CD4-positive, alpha-beta T cell (primary cell): ENCODE measurements at regions not wholly inside any gene's neighbourhood (a gene's known extent, or its start where the extent isn't known, plus 50 kb on each side); places are given as distances from the start of the nearest gene placed in this dataset.

Experiments
- ATAC-seq: fragments of 200-7000 bp; cut with Tn5 transposase; one replicate; pipeline ENCODE4 v1.10.0; 2022; ENCODE audit warnings: mild to moderate bottlenecking; ENCODE audit not compliant: poor library complexity
- CTCF ChIA-PET: fragments of 350-600 bp; sonication (Branson Sonifier 250); formaldehyde crosslinking; loops from one replicate; lab custom pipeline; 2021; ENCODE audit warnings: antibody characterized with exemption, inconsistent platforms; lab: Charles Lee
- POLR2A ChIA-PET: fragments of 350-600 bp; sonication (Branson Sonifier 250); formaldehyde crosslinking; loops from one replicate; lab custom pipeline; 2021; ENCODE audit warnings: antibody characterized with exemption, inconsistent platforms; lab: Charles Lee
- DNase-seq, 14 experiments: peaks; one replicate each; pipeline ENCODE4 v3.0.0-alpha.2; 2013 to 2020; ENCODE audit warnings: mixed read lengths in 2 of 14
- H3K27ac ChIP-seq, 2 donors: one replicate each; pipeline versions ENCODE4 v1.5.1 to v1.7.0; 2013; ENCODE audit warnings: low read length in 2 of 2, low read depth in 1 of 2, mild to moderate bottlenecking in 1 of 2
- H3K27me3 ChIP-seq, 2 experiments: 1 replicate in 1 of 2; 2 replicates in 1 of 2; pipeline versions ENCODE4 v1.6.1 to v1.7.0; 2013; ENCODE audit warnings: low read length in 2 of 2, control low read depth in 1 of 2, mild to moderate bottlenecking in 1 of 2, moderate library complexity in 1 of 2; ENCODE audit not compliant: insufficient read depth in 2 of 2, control insufficient read depth in 1 of 2
- H3K36me3 ChIP-seq: one replicate; pipeline ENCODE4 v1.6.1; 2013; ENCODE audit warnings: low read length, control low read depth; ENCODE audit not compliant: insufficient read depth
- H3K4me1 ChIP-seq: one replicate; pipeline ENCODE4 v1.6.1; 2013; ENCODE audit warnings: low read length, control low read depth; ENCODE audit not compliant: insufficient read depth
- H3K4me3 ChIP-seq: one replicate; pipeline ENCODE4 v1.5.1; 2013; ENCODE audit warnings: mild to moderate bottlenecking, low read length, moderate library complexity
- H3K9me3 ChIP-seq, 2 experiments: 1 replicate in 1 of 2; 2 replicates in 1 of 2; pipeline versions ENCODE4 v1.6.1 to v1.7.0; 2013; ENCODE audit warnings: low read length in 2 of 2, mild to moderate bottlenecking in 2 of 2, control low read depth in 1 of 2, moderate library complexity in 1 of 2; ENCODE audit not compliant: control insufficient read depth in 1 of 2, insufficient read depth in 1 of 2
- H3K27ac Mint-ChIP-seq: one replicate; pipeline ENCODE4 v1.8.0; 2020; ENCODE audit warnings: mixed read lengths
- H3K27me3 Mint-ChIP-seq: one replicate; pipeline ENCODE4 v1.8.0; 2021; ENCODE audit warnings: mixed read lengths
- H3K36me3 Mint-ChIP-seq: one replicate; pipeline ENCODE4 v1.8.0; 2021; ENCODE audit warnings: low read depth, mixed read lengths
- H3K4me1 Mint-ChIP-seq: one replicate; pipeline ENCODE4 v1.8.0; 2021; ENCODE audit warnings: low read depth, mixed read lengths
- H3K4me3 Mint-ChIP-seq: one replicate; pipeline ENCODE4 v1.8.0; 2020; ENCODE audit warnings: mild to moderate bottlenecking, mixed read lengths
- H3K9me3 Mint-ChIP-seq: one replicate; pipeline ENCODE4 v1.8.0; 2020; ENCODE audit warnings: mixed read lengths
- intact Hi-C, 2 experiments: fragments of 100-400 bp; cut with DNase I in 1 of 2; cut with micrococcal nuclease in 1 of 2; formaldehyde crosslinking; loops; one replicate each; pipeline versions ENCODE4 v1.15.1 to v1.9.0; 2023 to 2025; cut with DNase I, micrococcal nuclease
- TF ChIP-seq, protein P1 (sequence below): fragments of 200-600 bp; IDR thresholded peaks from one replicate; pipeline ENCODE4 v1.8.0; 2022; ENCODE audit warnings: antibody characterized with exemption, mild to moderate bottlenecking

DNA sequence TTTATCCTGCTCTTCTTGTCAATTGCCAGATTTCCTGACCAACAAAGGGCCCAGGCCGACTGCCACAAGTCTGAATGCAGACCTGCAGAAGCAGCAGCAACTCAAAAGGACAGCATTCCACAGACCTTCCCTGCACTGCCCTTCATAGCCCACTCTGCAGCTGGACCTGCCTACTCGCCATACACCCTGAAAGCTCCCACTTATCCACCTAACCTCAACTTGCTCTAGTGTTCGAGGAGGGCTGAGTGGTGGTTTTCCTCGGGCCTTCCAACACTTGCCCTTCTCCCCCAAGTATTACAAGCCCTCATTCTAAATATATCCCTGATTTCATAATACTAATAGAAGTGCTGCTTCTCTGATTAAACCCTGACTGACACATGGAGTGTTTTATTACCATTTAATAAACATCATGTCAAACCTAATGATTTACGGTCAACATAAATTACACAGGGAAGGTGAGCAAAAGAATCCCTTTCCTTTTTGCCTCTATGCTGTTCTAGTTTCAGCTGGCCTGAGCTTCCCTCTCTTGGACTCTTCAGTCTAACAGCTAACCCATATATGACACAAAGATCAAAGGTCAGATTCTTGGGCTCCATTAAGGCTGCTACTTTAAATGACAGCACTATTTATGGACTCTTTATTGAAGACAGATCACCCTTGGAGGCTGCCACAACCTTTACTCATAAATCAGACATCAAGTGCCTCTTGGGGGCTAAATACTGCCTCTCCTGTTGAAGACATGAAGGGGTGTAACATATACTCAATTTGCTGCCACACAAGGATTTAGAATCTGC is 1546.9 kb upstream of the TMEM132C start:
- Mint-ChIP-seq H3K4me1 (no peaks in the 10 kb centered on the region), H3K27me3 (peaks cover 13% of the 10 kb centered on the region), H3K9me3 (peaks cover 14% of the 10 kb centered on the region), H3K36me3 (no peaks in the 10 kb centered on the region), H3K4me3 (no peak overlapping the region), H3K27ac (no peak overlapping the region)
- Histone ChIP-seq H3K36me3 (no peaks in the 10 kb centered on the region), H3K4me3 (no peak overlapping the region), H3K9me3 (peaks cover 0 to 16% of the 10 kb centered on the region in 2 experiments), H3K27me3 (no peaks in the 10 kb centered on the region), H3K27ac (no peak overlapping the region), H3K4me1 (no peaks in the 10 kb centered on the region)
- DNase-seq: no peak
- ChIA-PET POLR2A (no interaction called here), CTCF (no interaction called here)
- intact Hi-C loops: no loop called here
- ATAC-seq: no peak
- TF ChIP-seq, protein P1, sequence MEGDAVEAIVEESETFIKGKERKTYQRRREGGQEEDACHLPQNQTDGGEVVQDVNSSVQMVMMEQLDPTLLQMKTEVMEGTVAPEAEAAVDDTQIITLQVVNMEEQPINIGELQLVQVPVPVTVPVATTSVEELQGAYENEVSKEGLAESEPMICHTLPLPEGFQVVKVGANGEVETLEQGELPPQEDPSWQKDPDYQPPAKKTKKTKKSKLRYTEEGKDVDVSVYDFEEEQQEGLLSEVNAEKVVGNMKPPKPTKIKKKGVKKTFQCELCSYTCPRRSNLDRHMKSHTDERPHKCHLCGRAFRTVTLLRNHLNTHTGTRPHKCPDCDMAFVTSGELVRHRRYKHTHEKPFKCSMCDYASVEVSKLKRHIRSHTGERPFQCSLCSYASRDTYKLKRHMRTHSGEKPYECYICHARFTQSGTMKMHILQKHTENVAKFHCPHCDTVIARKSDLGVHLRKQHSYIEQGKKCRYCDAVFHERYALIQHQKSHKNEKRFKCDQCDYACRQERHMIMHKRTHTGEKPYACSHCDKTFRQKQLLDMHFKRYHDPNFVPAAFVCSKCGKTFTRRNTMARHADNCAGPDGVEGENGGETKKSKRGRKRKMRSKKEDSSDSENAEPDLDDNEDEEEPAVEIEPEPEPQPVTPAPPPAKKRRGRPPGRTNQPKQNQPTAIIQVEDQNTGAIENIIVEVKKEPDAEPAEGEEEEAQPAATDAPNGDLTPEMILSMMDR: no peak

DNA sequence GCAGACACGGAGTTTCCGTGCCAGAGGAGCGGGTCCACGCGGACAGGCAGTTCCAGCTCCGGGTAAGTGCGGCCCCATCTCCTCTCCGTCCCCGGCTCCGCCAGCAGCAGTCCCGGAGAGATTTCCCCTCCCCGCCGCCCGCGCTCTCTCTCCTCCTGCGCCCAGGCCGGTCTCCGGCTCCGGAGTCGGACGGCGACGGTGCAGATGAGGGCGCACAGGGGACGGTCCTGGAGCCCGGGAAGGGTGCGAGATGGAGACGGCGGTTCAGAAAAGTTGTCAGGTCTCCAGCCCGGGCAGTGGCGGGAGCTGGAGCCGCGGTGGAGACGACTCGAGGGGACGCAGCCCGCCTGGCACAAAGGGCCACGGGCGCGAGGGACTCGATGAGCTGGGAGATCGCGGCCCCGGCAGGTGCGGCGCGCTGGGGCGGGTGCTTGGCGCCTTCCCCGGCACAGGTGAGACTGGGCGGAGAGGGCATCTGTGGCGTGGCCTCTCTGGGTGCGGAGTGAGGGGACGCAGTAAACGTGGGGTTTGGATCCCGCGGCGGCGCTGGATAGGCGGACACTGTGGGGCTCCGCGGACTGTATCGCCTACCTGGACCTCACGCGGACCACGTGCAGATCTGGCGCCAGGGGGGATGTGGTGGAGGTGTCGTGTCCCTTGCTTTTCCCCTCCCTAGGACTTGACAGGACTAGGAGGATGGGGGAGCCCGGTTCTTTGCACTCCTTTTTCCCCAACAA is 1540.3 kb upstream of the TMEM132C start:
- H3K36me3 ChIP-seq: no peaks in the 10 kb centered on the region
- peaks cover 5% of the 10 kb centered on the region for H3K4me1 ChIP-seq
- intact Hi-C loops: no loop called here
- no peaks in the 10 kb centered on the region for H3K4me1 Mint-ChIP-seq
- ChIA-PET POLR2A (no interaction called here), CTCF (no interaction called here)
- TF ChIP-seq, protein P1: no peak
- no peak overlapping the region for H3K27ac Mint-ChIP-seq
- peaks cover 45% of the 10 kb centered on the region for H3K27me3 Mint-ChIP-seq
- no peak overlapping the region for H3K27ac ChIP-seq
- H3K9me3 ChIP-seq: peaks cover 0 to 33% of the 10 kb centered on the region in 2 experiments
- no peak for DNase-seq
- no peak overlapping the region for H3K4me3 Mint-ChIP-seq
- no peak for ATAC-seq
- no peaks in the 10 kb centered on the region for H3K36me3 Mint-ChIP-seq
- H3K27me3 ChIP-seq: peaks cover 5 to 14% of the 10 kb centered on the region in 2 experiments
- no peak overlapping the region for H3K4me3 ChIP-seq
- H3K9me3 Mint-ChIP-seq: no peaks in the 10 kb centered on the region

DNA sequence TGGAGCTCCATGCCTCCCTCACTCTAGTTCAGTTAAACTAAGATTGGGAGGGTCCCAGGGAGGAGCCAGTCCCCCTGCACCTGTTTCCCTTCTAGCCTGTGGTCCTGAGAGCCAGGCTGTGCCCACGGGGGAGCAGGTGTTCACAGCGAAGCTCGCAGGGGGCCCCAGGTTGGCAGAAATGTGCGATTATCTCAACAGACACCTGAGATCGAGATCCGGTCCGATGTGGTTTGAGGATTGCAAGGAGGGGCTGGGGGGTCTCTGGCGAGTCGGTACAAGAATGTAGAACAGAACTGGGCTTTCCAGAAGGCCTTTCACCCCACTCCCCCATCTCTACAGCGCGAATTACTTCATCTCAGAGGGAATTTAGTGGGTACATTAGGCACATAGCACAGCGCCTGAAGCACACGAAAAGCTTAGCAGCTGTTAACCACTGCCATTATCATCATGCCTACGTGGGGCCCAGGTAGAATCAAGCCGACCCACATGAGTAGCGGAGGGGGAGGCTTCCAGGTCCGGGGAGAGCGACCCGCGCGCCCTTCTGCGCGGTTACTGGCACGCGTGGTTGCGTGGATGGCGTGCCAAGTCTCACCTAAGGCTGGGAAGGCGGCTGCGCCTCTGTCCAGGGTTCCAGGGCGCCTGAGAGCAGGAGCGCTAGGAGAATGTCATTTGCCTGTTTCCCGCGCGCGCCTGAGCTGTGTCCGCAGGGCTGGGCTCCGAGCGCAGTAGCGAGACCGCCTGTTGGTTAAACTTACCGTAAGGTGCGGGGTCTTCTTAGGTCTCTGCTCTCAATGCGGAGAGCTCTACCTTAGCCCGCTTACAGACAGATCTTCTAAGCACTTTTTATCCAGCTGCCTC is 1539.5 kb upstream of the TMEM132C start:
- H3K36me3 ChIP-seq: no peaks in the 10 kb centered on the region
- POLR2A ChIA-PET: no interaction called here
- no peak overlapping the region for H3K27ac ChIP-seq
- no peaks in the 10 kb centered on the region for H3K36me3 Mint-ChIP-seq
- H3K4me3 Mint-ChIP-seq: no peak overlapping the region
- CTCF ChIA-PET: no interaction called here
- H3K4me1 Mint-ChIP-seq: no peaks in the 10 kb centered on the region
- peaks cover 5% of the 10 kb centered on the region for H3K4me1 ChIP-seq
- H3K4me3 ChIP-seq: no peak overlapping the region
- ATAC-seq (no peak), DNase-seq (no peak)
- TF ChIP-seq, protein P1: no peak
- peaks cover 0 to 33% of the 10 kb centered on the region in 2 experiments for H3K9me3 ChIP-seq
- peaks cover 45% of the 10 kb centered on the region for H3K27me3 Mint-ChIP-seq
- no peak overlapping the region for H3K27ac Mint-ChIP-seq
- no peaks in the 10 kb centered on the region for H3K9me3 Mint-ChIP-seq
- H3K27me3 ChIP-seq: peaks cover 5 to 14% of the 10 kb centered on the region in 2 experiments
- intact Hi-C loops: no loop called here
